ENCODE measurements at regions not wholly inside any gene's neighbourhood (a gene's known extent, or its start where the extent isn't known, plus 50 kb on each side); places are given as distances from the start of the nearest gene placed in this dataset.
A peak's percentile ranks its signal among the peaks of the same experiment; 100 is the strongest.

DNA sequence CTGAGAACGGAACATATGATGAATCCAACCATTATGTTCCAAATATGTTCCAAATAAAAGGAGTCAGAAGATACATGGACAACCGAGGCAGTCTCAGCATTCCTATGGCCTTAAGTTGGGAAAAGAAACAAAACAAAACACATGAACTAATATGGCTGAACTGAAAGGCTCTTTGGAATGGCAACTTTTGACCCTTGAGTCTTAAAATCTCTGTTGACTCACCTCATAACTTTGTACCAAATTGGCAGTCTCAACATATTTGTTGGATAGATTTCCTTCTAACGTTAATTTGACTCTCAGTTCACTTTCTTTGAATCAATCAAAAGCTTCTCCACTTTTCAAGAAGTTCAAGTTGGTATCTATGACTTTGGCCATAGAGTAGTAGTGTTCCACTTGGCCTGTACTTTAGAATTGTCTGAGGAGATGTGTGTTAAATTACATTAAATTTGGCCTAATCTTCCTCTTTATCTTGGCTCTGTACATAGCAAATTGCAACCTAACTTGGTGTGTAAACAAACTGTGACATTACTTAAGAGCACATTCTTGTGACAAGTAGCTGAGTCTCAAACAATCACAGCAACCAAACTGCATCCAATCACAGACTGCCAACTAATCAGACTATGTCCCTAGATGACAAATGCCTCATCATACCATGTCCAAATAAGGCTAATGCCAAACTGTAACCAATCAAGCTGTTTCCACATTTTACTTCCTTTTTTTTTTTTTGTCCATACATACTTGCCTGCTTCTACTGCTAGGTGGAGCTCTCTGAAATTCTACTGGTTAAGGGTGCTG, 208.8 kb downstream of the BMP2 start:
- H3K4me3 ChIP-seq (ENCODE audit: control insufficient read depth, low read depth, low read length): no peak overlapping the region
- no peak for TF ChIP-seq CTCF (IDR thresholded peaks at IDR 0.05; ENCODE audit: control insufficient read depth, insufficient read depth, low read depth, low read length, missing control alignments)
- no peak for DNase-seq (ENCODE audit: low read depth)

DNA sequence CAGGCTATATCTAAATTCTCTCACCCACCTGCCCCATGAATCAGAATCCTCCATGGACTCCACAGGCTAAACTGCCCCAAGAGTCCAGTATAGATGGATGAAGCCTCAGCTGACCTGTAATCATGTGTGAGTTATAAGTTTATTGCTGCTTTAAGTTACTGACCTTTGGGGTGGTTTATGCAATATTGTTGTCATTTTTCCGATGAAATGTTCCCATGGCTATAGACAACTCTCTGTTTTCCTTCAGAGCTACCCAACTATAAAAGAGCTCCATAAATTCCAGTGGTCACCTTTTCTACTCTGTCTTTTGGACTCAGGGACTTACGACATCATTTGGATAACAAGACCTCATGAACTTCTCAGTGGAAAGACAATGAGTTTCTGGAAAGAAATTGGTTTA, 212.1 kb downstream of the BMP2 start:
- DNase-seq (ENCODE audit: low read depth): no peak
- no peak overlapping the region for H3K4me3 ChIP-seq (ENCODE audit: control insufficient read depth, low read depth, low read length)
- no peak for TF ChIP-seq CTCF (IDR thresholded peaks at IDR 0.05; ENCODE audit: control insufficient read depth, insufficient read depth, low read depth, low read length, missing control alignments)

GRCh38 chr20:6993011-6993410, 225.5 kb downstream of the BMP2 start:
- H3K4me3 ChIP-seq (ENCODE audit: control insufficient read depth, low read depth, low read length): no peak overlapping the region
- TF ChIP-seq CTCF (IDR thresholded peaks at IDR 0.05; ENCODE audit: control insufficient read depth, insufficient read depth, low read depth, low read length, missing control alignments): no peak
- no peak for DNase-seq (ENCODE audit: low read depth)

DNA sequence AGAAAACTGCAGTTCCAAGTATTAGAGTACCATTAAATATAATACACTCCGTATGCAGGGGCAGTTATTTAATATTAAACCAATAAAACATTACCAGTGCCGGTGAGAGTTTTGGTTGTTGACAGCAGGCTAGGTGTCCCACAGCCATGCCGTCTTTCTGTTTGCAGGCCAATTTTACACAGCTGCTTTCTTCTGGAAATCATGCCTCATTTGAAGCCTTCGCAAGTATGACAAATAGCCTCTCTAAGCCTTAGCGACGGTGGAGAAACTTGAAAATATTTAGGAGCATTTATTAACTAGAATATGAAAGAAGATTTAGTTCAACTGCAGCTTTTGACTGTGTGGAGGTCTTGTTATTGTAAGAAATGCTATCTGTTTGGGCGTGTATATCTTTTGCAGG, 226.0 kb downstream of the BMP2 start:
- no peak for DNase-seq (ENCODE audit: low read depth)
- no peak overlapping the region for H3K4me3 ChIP-seq (ENCODE audit: control insufficient read depth, low read depth, low read length)
- no peak for TF ChIP-seq CTCF (IDR thresholded peaks at IDR 0.05; ENCODE audit: control insufficient read depth, insufficient read depth, low read depth, low read length, missing control alignments)

DNA sequence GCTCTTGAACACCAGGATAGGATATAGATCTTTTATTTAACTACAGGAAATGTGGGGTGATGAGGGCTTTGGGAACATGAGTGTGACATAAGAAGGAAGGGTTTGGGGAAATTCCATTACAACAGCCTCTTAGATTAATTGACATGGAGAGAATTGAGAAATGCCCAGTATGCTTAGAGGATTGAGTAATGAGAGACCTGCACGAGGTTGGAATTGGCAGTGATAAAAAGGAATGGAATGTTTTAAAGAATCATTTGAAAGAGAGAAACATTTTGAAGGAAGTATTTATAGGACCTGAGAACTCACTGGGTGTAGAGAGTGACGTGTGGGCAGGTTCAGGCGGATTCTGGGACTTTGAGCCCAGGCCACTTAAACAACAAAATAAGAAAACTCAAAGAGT, 227.0 kb downstream of the BMP2 start:
- TF ChIP-seq CTCF (IDR thresholded peaks at IDR 0.05; ENCODE audit: control insufficient read depth, insufficient read depth, low read depth, low read length, missing control alignments): no peak
- peak; percentile 16 for DNase-seq (ENCODE audit: low read depth)
- no peak overlapping the region for H3K4me3 ChIP-seq (ENCODE audit: control insufficient read depth, low read depth, low read length)

DNA sequence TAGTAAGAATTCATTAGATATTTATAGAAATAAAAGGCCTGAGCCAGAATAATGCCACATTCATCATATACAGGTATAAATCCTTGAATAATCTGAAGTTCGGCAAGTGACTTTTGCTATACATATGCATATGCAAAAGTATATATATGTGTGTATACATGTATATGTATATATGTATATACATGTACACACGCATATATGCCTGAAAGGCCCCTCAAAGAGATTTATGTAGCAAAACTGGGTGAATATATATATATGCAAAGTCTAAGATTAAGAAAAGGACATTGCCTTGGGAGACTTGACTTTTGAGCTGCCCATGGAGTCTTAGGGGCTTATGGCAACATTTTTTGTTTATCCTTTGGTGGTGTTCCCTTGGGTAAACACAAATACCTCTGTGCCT, 231.4 kb downstream of the BMP2 start:
- DNase-seq (ENCODE audit: low read depth): no peak
- TF ChIP-seq CTCF (IDR thresholded peaks at IDR 0.05; ENCODE audit: control insufficient read depth, insufficient read depth, low read depth, low read length, missing control alignments): no peak
- H3K4me3 ChIP-seq (ENCODE audit: control insufficient read depth, low read depth, low read length): no peak overlapping the region

Measured in AG09309 (cell line).